LNCaP clone FGC (cell line): ENCODE measurements at regions not wholly inside any gene's neighbourhood (a gene's known extent, or its start where the extent isn't known, plus 50 kb on each side); places are given as distances from the start of the nearest gene placed in this dataset.
"Not testable (repeated sequence)": the region's sequence is repeated elsewhere in the genome, so short reads cannot be mapped to it uniquely, and the experiment has no call there.

Source experiments
- DNase-seq: peaks from one replicate; pipeline ENCODE4 v3.0.0-alpha.2; 2011; ENCODE audit warnings: low read depth
- H3K4me3 ChIP-seq: 2 replicates; pipeline ENCODE4 v1.5.1; 2011; ENCODE audit warnings: mild to moderate bottlenecking, low read depth, low read length, control low read depth
- CTCF ChIP-seq: IDR thresholded peaks from 2 replicates; pipeline ENCODE4 v1.5.1; 2012; ENCODE audit warnings: mild to moderate bottlenecking; ENCODE audit not compliant: control insufficient read depth, insufficient read depth; ENCODE audit errors: extremely low read depth

GRCh38 chr12:67716817-67717216 lies 68.3 kb downstream of the DYRK2 start:
- no peak for TF ChIP-seq CTCF
- no peak overlapping the region for H3K4me3 ChIP-seq
- DNase-seq, result no peak

GRCh38 chr12:67719303-67719702 lies 70.8 kb downstream of the DYRK2 start:
- H3K4me3 ChIP-seq, DNase-seq: not testable (repeated sequence)

- no peak overlapping the region for H3K4me3 ChIP-seq
- DNase-seq, result no peak
- TF ChIP-seq CTCF, result no peak
Observed at GRCh38 chr12:67720351-67720856, 71.9 kb downstream of the DYRK2 start.

- TF ChIP-seq CTCF, result no peak
Observed at GRCh38 chr12:67721248-67721647, 72.7 kb downstream of the DYRK2 start.

GRCh38 chr12:67722296-67722695 lies 73.8 kb downstream of the DYRK2 start:
- TF ChIP-seq CTCF, result no peak
- no peak for DNase-seq
- no peak overlapping the region for H3K4me3 ChIP-seq

More at GRCh38 chr12:67721248-67721647, 72.7 kb downstream of the DYRK2 start:
- no peak overlapping the region for H3K4me3 ChIP-seq
- no peak for DNase-seq

- no peak for DNase-seq
- no peak for TF ChIP-seq CTCF
- H3K4me3 ChIP-seq, result no peak overlapping the region
Observed at GRCh38 chr12:67726868-67727267, 78.3 kb downstream of the DYRK2 start.

- no peak for TF ChIP-seq CTCF
- H3K4me3 ChIP-seq, result no peak overlapping the region
- DNase-seq, result no peak
Observed at GRCh38 chr12:67727702-67728666, 79.4 kb downstream of the DYRK2 start.
